PC-9 (cell line): ENCODE measurements at regions not wholly inside any gene's neighbourhood (a gene's known extent, or its start where the extent isn't known, plus 50 kb on each side); places are given as distances from the start of the nearest gene placed in this dataset.

Experiments used
- BruUV-seq: library from RNA; stranded (reverse); fragments of 400-500 nt; replicated peaks from 2 replicates; lab custom pipeline; 2021; lab: Mats Ljungman, UMichigan
- CTCF ChIA-PET: fragments of 300-600 bp; sonication (Branson Sonifier 250); formaldehyde crosslinking; loops from one replicate; lab custom pipeline; 2022; ENCODE audit warnings: antibody characterized with exemption; lab: Charles Lee
- POLR2A ChIA-PET: fragments of 300-600 bp; sonication (Branson Sonifier 250); formaldehyde crosslinking; loops from one replicate; lab custom pipeline; 2022; ENCODE audit warnings: antibody characterized with exemption; ENCODE audit not compliant: unreplicated experiment; lab: Charles Lee
- DNase-seq, 2 experiments: peaks; one replicate each; pipeline versions ENCODE4 v3.0.0 to v3.0.0-alpha.2; 2015 to 2022; ENCODE audit warnings: mixed read lengths in 1 of 2
- H2AFZ ChIP-seq: fragments of 200-600 bp; sonication (generic); 2 replicates; pipeline ENCODE4 v1.8.1; 2017; ENCODE audit warnings: antibody characterized with exemption
- H3F3A ChIP-seq: fragments of 200-600 bp; sonication (generic); 2 replicates; pipeline ENCODE4 v1.8.1; 2017; ENCODE audit warnings: antibody characterized with exemption, mild to moderate bottlenecking, low read depth; ENCODE audit not compliant: insufficient read depth
- H3K27ac ChIP-seq: fragments of 200-600 bp; sonication (generic); 2 replicates; pipeline ENCODE4 v1.6.1; 2016; ENCODE audit warnings: mixed run types
- H3K27me3 ChIP-seq: fragments of 200-600 bp; sonication (generic); 2 replicates; pipeline ENCODE4 v1.6.1; 2016; ENCODE audit warnings: low read depth, mixed run types; ENCODE audit not compliant: insufficient read depth
- H3K36me3 ChIP-seq: fragments of 200-600 bp; sonication (generic); 2 replicates; pipeline ENCODE4 v1.6.1; 2016; ENCODE audit warnings: low read depth, mixed run types
- H3K4me1 ChIP-seq: fragments of 200-600 bp; sonication (generic); replicated peaks from 2 replicates; pipeline ENCODE4 v1.6.1; 2016; ENCODE audit warnings: mixed run types; ENCODE audit not compliant: insufficient read depth
- H3K4me2 ChIP-seq: fragments of 200-600 bp; sonication (generic); 2 replicates; pipeline ENCODE4 v1.6.1; 2017; ENCODE audit warnings: mixed run types
- H3K4me3 ChIP-seq: fragments of 200-600 bp; sonication (generic); 2 replicates; pipeline ENCODE4 v1.6.1; 2016; ENCODE audit warnings: mixed run types
- H3K79me2 ChIP-seq: fragments of 200-600 bp; sonication (generic); 2 replicates; pipeline ENCODE4 v1.6.1; 2017; ENCODE audit warnings: low read depth, mixed run types
- H3K9me2 ChIP-seq: fragments of 200-600 bp; sonication (generic); 2 replicates; pipeline ENCODE4 v1.8.1; 2017; ENCODE audit warnings: mild to moderate bottlenecking; ENCODE audit not compliant: insufficient read depth
- H3K9me3 ChIP-seq: fragments of 200-600 bp; sonication (generic); 2 replicates; pipeline ENCODE4 v1.8.1; 2016; ENCODE audit warnings: low read depth; ENCODE audit not compliant: insufficient read depth
- H4K20me1 ChIP-seq: fragments of 200-600 bp; sonication (generic); 2 replicates; pipeline ENCODE4 v1.8.1; 2017; ENCODE audit not compliant: insufficient read depth
- EZH2 ChIP-seq: fragments of 200-600 bp; sonication (generic); IDR thresholded peaks from 2 replicates; pipeline ENCODE4 v1.8.0; 2017; ENCODE audit warnings: antibody characterized with exemption, low read depth
- intact Hi-C: fragments of 100-400 bp; cut with micrococcal nuclease; formaldehyde crosslinking; loops from one replicate; pipeline ENCODE4 v1.10.0; 2022; ENCODE audit not compliant: unreplicated experiment
- TF ChIP-seq, protein P1 (sequence below): fragments of 200-600 bp; sonication (generic); conservative IDR thresholded peaks from 2 replicates; pipeline ENCODE4 v1.6.1; 2017; ENCODE audit warnings: mixed run types, antibody characterized with exemption, mild to moderate bottlenecking, moderate library complexity

DNA sequence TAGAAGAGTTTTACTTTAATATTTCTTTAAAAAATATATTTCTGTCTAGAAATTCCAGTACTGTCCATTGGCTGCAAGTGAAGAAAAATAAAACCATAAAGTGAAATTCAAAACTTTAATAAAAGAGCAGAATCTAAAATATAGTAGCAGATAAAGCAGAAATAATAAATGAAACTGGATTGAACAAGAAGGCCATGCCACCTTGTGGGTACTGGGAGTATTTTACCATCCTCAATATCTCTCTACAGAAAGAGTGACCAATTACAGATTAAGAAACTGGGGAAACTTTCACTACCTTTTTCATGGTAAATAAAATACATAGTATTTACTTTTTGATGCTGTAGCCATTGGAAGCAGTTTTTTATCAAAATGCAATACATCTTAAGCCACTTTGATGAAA lies 220.5 kb downstream of the BCAT1 start:
- Histone ChIP-seq H3K79me2 (no peaks in the 10 kb centered on the region), H3K4me1 (no peaks in the 10 kb centered on the region), H2AFZ (no peak overlapping the region), H3F3A (no peaks in the 10 kb centered on the region), H3K4me3 (no peak overlapping the region), H3K9me2 (0 out of 2 replicates have a peak, but pooled peaks cover 7% of the 10 kb centered on the region), H3K27ac (no peak overlapping the region), H4K20me1 (no peaks in the 10 kb centered on the region), H3K36me3 (no peaks in the 10 kb centered on the region), H3K27me3 (no peaks in the 10 kb centered on the region; the same call in 1 of the 2 replicates), H3K9me3 (no peaks in the 10 kb centered on the region), H3K4me2 (no peak overlapping the region)
- no peak for TF ChIP-seq EZH2
- TF ChIP-seq, protein P1, sequence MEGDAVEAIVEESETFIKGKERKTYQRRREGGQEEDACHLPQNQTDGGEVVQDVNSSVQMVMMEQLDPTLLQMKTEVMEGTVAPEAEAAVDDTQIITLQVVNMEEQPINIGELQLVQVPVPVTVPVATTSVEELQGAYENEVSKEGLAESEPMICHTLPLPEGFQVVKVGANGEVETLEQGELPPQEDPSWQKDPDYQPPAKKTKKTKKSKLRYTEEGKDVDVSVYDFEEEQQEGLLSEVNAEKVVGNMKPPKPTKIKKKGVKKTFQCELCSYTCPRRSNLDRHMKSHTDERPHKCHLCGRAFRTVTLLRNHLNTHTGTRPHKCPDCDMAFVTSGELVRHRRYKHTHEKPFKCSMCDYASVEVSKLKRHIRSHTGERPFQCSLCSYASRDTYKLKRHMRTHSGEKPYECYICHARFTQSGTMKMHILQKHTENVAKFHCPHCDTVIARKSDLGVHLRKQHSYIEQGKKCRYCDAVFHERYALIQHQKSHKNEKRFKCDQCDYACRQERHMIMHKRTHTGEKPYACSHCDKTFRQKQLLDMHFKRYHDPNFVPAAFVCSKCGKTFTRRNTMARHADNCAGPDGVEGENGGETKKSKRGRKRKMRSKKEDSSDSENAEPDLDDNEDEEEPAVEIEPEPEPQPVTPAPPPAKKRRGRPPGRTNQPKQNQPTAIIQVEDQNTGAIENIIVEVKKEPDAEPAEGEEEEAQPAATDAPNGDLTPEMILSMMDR = peak; percentile 60
- no peak for DNase-seq
- intact Hi-C loops = no loop called here
- ChIA-PET POLR2A (no interaction called here), CTCF (no interaction called here)
- no TSS peak for BruUV-seq

DNA sequence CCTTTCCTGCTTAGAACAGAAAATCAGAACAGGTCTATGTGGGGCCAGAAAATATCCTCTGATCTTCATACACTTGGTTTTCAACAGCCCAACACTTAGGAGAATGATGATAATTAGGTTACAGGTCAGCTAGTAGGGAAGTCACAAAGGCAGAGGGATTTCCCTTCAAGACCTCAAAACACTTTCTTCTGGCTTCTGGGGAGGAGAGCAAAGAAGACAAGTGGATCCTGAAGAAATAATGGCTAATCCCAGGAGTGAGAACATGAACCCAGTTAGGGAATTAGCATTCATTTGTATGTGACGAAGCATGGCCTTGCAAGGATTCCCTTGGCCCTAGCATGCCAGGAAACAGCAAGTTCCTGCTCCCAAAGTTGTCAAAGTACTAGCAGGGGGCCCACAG lies 223.3 kb downstream of the BCAT1 start:
- H3K36me3 ChIP-seq = no peaks in the 10 kb centered on the region
- no peaks in the 10 kb centered on the region for H3K79me2 ChIP-seq
- no peaks in the 10 kb centered on the region for H3K9me3 ChIP-seq
- no peaks in the 10 kb centered on the region; the same call in 1 of the 2 replicates for H3K27me3 ChIP-seq
- H3K9me2 ChIP-seq = 0 out of 2 replicates have a peak, but pooled peaks cover 7% of the 10 kb centered on the region
- intact Hi-C loops = no loop called here
- no peaks in the 10 kb centered on the region for H3F3A ChIP-seq
- ChIA-PET CTCF (no interaction called here), POLR2A (no interaction called here)
- BruUV-seq = no TSS peak
- no peak overlapping the region for H3K27ac ChIP-seq
- TF ChIP-seq EZH2 = no peak
- TF ChIP-seq, protein P1 = no peak
- no peak overlapping the region for H3K4me2 ChIP-seq
- H4K20me1 ChIP-seq = no peaks in the 10 kb centered on the region
- no peak overlapping the region for H3K4me3 ChIP-seq
- DNase-seq = no peak
- no peak overlapping the region for H2AFZ ChIP-seq
- H3K4me1 ChIP-seq = no peaks in the 10 kb centered on the region

DNA sequence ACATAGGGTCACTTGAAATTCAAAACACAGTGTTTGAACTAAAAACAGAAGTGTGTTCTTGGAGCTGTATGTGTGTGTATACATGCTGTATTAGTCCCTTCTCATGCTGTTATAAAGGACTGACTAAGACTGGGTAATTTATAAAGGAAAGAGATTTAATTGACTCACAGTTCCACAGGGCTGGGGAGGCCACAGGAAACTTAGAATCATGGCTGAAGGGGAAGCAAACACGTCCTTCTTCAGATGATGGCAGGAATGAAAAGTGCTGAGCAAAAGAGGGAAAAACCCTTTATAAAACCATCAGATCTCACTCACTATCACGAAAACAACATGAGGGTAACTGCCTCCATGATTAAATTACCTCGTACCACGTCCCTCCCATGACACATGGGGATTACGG lies 224.1 kb downstream of the BCAT1 start:
- CTCF ChIA-PET = no interaction called here

More for the DNA sequence above, 224.1 kb downstream of the BCAT1 start:
- H3K4me1 ChIP-seq = no peaks in the 10 kb centered on the region
- no peaks in the 10 kb centered on the region for H4K20me1 ChIP-seq
- H3K9me2 ChIP-seq = 0 out of 2 replicates have a peak, but pooled peaks cover 4% of the 10 kb centered on the region
- H3K27me3 ChIP-seq = no peaks in the 10 kb centered on the region; the same call in 1 of the 2 replicates
- no TSS peak for BruUV-seq
- no peak for TF ChIP-seq EZH2
- TF ChIP-seq, protein P1 = no peak
- no peaks in the 10 kb centered on the region for H3F3A ChIP-seq
- H3K27ac ChIP-seq = no peak overlapping the region
- no peaks in the 10 kb centered on the region for H3K79me2 ChIP-seq
- no peaks in the 10 kb centered on the region for H3K9me3 ChIP-seq
- no peaks in the 10 kb centered on the region for H3K36me3 ChIP-seq
- no peak overlapping the region for H2AFZ ChIP-seq
- POLR2A ChIA-PET = no interaction called here
- no peak overlapping the region for H3K4me3 ChIP-seq
- intact Hi-C loops = no loop called here
- DNase-seq = no peak
- H3K4me2 ChIP-seq = no peak overlapping the region
